Right lobe of liver (tissue), 6 donors: ENCODE measurements at regions not wholly inside any gene's neighbourhood (a gene's known extent, or its start where the extent isn't known, plus 50 kb on each side); places are given as distances from the start of the nearest gene placed in this dataset.

Experiments used
- ATAC-seq, 4 donors: fragments of 200-7000 bp; cut with Tn5 transposase; one replicate each; pipeline ENCODE4 v1.9.1; 2020; ENCODE audit warnings: mild to moderate bottlenecking in 4 of 4, moderate library complexity in 4 of 4
- DNase-seq, 3 donors: peaks; one replicate each; pipeline ENCODE4 v3.0.0-alpha.2; 2020
- H3K27ac ChIP-seq, 3 donors: fragments of 200-600 bp; one replicate each; pipeline ENCODE4 v1.8.0; 2022
- H3K27me3 ChIP-seq, 2 donors: fragments of 200-600 bp; one replicate each; pipeline ENCODE4 v1.8.0; 2022
- H3K36me3 ChIP-seq, 4 donors: fragments of 200-600 bp; sonication (generic) in 1 of 4; one replicate each; pipeline versions ENCODE4 v1.5.1 to v1.8.0; 2017 to 2022; ENCODE audit warnings: control low read depth in 1 of 4
- H3K4me1 ChIP-seq, 4 donors: fragments of 200-600 bp; sonication (generic) in 1 of 4; one replicate each; pipeline versions ENCODE4 v1.5.1 to v1.8.0; 2017 to 2022; ENCODE audit warnings: control low read depth in 1 of 4
- H3K4me3 ChIP-seq, 3 donors: fragments of 200-600 bp; one replicate each; pipeline ENCODE4 v1.8.0; 2022
- H3K9me3 ChIP-seq, 4 donors: fragments of 200-600 bp; sonication (generic) in 1 of 4; one replicate each; pipeline versions ENCODE4 v1.5.1 to v1.8.0; 2017 to 2022; ENCODE audit warnings: control low read depth in 1 of 4
- POLR2A ChIP-seq: fragments of 450-650 bp; IDR thresholded peaks from one replicate; pipeline ENCODE4 v1.6.1; 2017; ENCODE audit warnings: antibody characterized with exemption, mild to moderate bottlenecking
- WGBS: methylation state at CpG from one replicate; pipeline ENCODE4 v1.1.6; 2018; ENCODE audit warnings: low coverage, low lambda C conversion rate; ENCODE audit not compliant: insufficient coverage; ENCODE audit errors: missing lambda C conversion rate; 5-methylcytosine and 5-hydroxymethylcytosine counted together
- intact Hi-C, 2 donors: fragments of 100-400 bp; cut with DNase I; formaldehyde crosslinking; loops; one replicate each; pipeline versions ENCODE4 v1.11.2 to v1.14.1; 2022
- TF ChIP-seq, protein P1 (sequence below), 4 donors: fragments of 200-600 bp in 3 of 4; fragments of 450-650 bp in 1 of 4; IDR thresholded peaks; one replicate each; pipeline versions ENCODE4 v1.5.1 to v1.8.0; 2016 to 2022; ENCODE audit warnings: antibody characterized with exemption in 4 of 4, mild to moderate bottlenecking in 2 of 4
- donor health status: DM: no; HTN: yes; CAD: no.
- donor health status: DM: no; HTN: no; CAD: no.
- donor health status: DM: no; HTN: no; CAD: no.
- donor health status: DM: no; HTN: yes; CAD: no.
- donor health status: DM: no; HTN: yes; CAD: no.

DNA sequence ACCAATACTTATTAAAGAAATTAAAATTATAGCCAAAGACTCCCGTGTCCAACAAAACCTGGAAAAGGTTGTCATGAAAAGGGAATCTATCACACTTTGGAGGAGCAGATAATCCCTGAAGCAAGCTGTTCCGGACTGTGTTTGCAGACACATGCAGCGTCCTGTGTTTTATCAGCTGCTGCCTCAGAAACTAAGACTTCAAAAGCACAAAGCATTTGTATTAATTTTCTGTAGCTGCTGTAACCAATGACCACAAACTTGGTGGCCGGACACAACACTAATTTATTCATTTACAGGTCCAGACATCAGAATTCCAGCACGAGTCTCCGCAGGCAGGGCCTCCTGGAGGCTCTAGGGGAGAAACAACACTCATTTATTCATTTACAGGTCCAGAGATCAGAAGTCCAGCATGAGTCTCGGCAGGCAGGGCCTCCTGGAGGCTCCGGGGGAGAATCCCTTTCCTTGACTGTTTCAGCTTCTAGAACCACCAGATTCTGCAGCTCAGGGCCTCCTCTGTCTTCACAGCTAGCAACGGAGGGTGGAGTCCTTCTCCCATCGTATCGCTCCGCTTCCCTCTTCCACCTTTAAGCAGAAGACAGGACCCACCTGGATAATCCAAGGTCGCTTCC lies 465.3 kb downstream of the BRD1 start:
- Histone ChIP-seq H3K27me3 (no peaks in the 10 kb centered on the region), H3K4me3 (no peak overlapping the region), H3K36me3 (no peaks in the 10 kb centered on the region), H3K27ac (no peak overlapping the region), H3K9me3 (no peaks in the 10 kb centered on the region), H3K4me1 (no peaks in the 10 kb centered on the region)
- TF ChIP-seq POLR2A: no peak
- TF ChIP-seq, protein P1, sequence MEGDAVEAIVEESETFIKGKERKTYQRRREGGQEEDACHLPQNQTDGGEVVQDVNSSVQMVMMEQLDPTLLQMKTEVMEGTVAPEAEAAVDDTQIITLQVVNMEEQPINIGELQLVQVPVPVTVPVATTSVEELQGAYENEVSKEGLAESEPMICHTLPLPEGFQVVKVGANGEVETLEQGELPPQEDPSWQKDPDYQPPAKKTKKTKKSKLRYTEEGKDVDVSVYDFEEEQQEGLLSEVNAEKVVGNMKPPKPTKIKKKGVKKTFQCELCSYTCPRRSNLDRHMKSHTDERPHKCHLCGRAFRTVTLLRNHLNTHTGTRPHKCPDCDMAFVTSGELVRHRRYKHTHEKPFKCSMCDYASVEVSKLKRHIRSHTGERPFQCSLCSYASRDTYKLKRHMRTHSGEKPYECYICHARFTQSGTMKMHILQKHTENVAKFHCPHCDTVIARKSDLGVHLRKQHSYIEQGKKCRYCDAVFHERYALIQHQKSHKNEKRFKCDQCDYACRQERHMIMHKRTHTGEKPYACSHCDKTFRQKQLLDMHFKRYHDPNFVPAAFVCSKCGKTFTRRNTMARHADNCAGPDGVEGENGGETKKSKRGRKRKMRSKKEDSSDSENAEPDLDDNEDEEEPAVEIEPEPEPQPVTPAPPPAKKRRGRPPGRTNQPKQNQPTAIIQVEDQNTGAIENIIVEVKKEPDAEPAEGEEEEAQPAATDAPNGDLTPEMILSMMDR (IDR thresholded peaks at IDR 0.05): no peak
- DNase-seq (no peak), ATAC-seq (no peak)
- intact Hi-C loops: no loop called here
- 51% methylated on average over 13 of the region's 13 CpGs for WGBS

DNA sequence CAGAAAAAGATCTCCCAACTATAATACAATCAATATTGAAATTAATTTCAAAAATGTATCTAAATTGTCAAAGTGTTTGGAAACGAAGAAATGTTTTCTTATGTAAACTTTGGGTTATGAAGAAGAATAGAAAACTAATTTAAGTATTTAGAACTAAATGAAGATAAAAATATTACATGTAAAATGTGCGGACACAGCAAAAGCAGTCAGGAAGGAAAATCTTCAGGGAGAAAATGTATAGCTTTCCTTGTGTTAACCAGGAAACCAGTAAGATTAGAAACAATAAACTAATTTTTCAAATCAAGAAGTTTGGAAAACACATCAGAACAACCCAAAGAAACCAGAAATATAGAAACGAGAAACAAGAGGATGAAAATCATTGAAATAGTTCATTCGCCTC lies 466.5 kb downstream of the BRD1 start:
- WGBS: 21% methylated on average over 4 of the region's 4 CpGs
- Histone ChIP-seq H3K27ac (no peak overlapping the region), H3K9me3 (no peaks in the 10 kb centered on the region), H3K36me3 (no peaks in the 10 kb centered on the region), H3K4me1 (no peaks in the 10 kb centered on the region), H3K4me3 (no peak overlapping the region), H3K27me3 (no peaks in the 10 kb centered on the region)
- TF ChIP-seq POLR2A: no peak
- TF ChIP-seq, protein P1 (IDR thresholded peaks at IDR 0.05): no peak
- intact Hi-C loops: no loop called here
- ATAC-seq (no peak), DNase-seq (no peak)

DNA sequence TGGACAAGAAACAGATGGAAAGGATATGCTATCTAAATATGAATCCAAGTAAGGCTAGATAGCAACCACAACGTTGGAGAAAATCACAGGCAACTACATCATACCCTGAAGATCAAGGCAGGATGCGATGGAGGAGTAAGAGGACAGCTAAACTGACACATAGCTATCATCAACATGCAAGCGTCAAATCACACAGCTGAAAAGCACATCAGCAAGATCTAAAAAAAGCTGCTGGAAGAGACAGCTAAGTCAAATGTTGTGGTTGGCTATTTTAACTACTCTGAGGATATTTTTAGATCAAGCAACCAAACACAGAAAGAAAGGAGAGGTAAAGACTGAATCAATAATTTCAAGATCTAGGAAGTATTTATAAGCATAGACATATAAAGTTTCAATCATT lies 466.9 kb downstream of the BRD1 start:
- TF ChIP-seq, protein P1 (IDR thresholded peaks at IDR 0.05): no peak
- no peak for TF ChIP-seq POLR2A

DNA sequence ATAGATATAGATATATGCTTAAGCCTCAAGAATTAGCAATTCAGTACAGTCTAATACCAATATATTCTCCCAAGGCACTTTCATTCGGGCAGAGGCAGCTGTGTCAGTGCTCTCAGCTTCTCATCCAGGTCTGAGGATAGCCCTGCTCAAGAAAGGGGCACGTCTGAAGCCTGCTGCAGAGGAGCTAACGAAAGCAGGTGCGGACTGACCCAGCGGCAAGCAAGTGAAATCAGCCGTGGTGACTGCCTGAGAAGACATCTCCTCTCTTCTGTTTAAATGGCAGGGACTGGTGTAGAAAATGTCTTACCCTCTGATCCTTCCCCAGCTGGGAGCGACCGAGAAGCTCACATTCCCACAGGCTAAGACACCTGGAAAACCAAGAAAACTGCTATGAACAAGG lies 468.6 kb downstream of the BRD1 start:
- ATAC-seq (no peak), DNase-seq (no peak)
- intact Hi-C loops: no loop called here
- H3K27me3 ChIP-seq: no peaks in the 10 kb centered on the region
- no peak for TF ChIP-seq POLR2A
- TF ChIP-seq, protein P1 (IDR thresholded peaks at IDR 0.05): no peak
- H3K36me3 ChIP-seq: no peaks in the 10 kb centered on the region
- H3K27ac ChIP-seq: no peak overlapping the region
- H3K9me3 ChIP-seq: no peaks in the 10 kb centered on the region
- WGBS: 54% methylated on average over 6 of the region's 8 CpGs
- no peaks in the 10 kb centered on the region for H3K4me1 ChIP-seq
- H3K4me3 ChIP-seq: no peak overlapping the region

More for the DNA sequence above, 466.9 kb downstream of the BRD1 start:
- Histone ChIP-seq H3K36me3 (no peaks in the 10 kb centered on the region), H3K27me3 (no peaks in the 10 kb centered on the region), H3K4me1 (no peaks in the 10 kb centered on the region), H3K4me3 (no peak overlapping the region), H3K27ac (no peak overlapping the region), H3K9me3 (no peaks in the 10 kb centered on the region)
- DNase-seq: no peak
- no peak for ATAC-seq
- intact Hi-C loops: no loop called here
- WGBS: 30% methylated on average over 3 of the region's 3 CpGs
